Effector CD8-positive, alpha-beta T cell (primary cell): ENCODE measurements at regions not wholly inside any gene's neighbourhood (a gene's known extent, or its start where the extent isn't known, plus 50 kb on each side); places are given as distances from the start of the nearest gene placed in this dataset.

ENCODE experiments used
- DNase-seq: peaks from one replicate; lab custom pipeline; 2025; lab: John Stamatoyannopoulos, UW

GRCh38 chr2:9756692-9757250 is 86.5 kb upstream of the TAF1B start:
- no peak for DNase-seq

GRCh38 chr2:9757501-9758264 is 85.6 kb upstream of the TAF1B start:
- no peak for DNase-seq

- no peak for DNase-seq
Measured at GRCh38 chr2:9758741-9759140, 84.5 kb upstream of the TAF1B start.

- no peak for DNase-seq
Measured at GRCh38 chr2:9760069-9760901, 83.0 kb upstream of the TAF1B start.

- DNase-seq = no peak
Measured at GRCh38 chr2:9760902-9761228, 82.4 kb upstream of the TAF1B start.

- DNase-seq = no peak
Measured at GRCh38 chr2:9761577-9761976, 81.7 kb upstream of the TAF1B start.

GRCh38 chr2:9762164-9762563 is 81.1 kb upstream of the TAF1B start:
- no peak for DNase-seq

- DNase-seq = no peak
Measured at GRCh38 chr2:9762941-9763340, 80.3 kb upstream of the TAF1B start.

GRCh38 chr2:9763356-9764152 is 79.7 kb upstream of the TAF1B start:
- no peak for DNase-seq

GRCh38 chr2:9764153-9764778 is 79.0 kb upstream of the TAF1B start:
- DNase-seq = no peak

- DNase-seq = no peak
Measured at GRCh38 chr2:9765611-9766531, 77.4 kb upstream of the TAF1B start.

- no peak for DNase-seq
Measured at GRCh38 chr2:9767656-9768281, 75.5 kb upstream of the TAF1B start.

GRCh38 chr2:9768388-9768787 is 74.9 kb upstream of the TAF1B start:
- DNase-seq = no peak

- DNase-seq = no peak
Measured at GRCh38 chr2:9769171-9770005, 73.9 kb upstream of the TAF1B start.

GRCh38 chr2:9770006-9770307 is 73.3 kb upstream of the TAF1B start:
- no peak for DNase-seq

- DNase-seq = no peak
Measured at GRCh38 chr2:9770308-9771100, 72.8 kb upstream of the TAF1B start.

- DNase-seq = no peak
Measured at GRCh38 chr2:9771101-9771449, 72.2 kb upstream of the TAF1B start.

- DNase-seq = no peak
Measured at GRCh38 chr2:9771481-9772017, 71.7 kb upstream of the TAF1B start.
